ENCODE measurements at regions not wholly inside any gene's neighbourhood (a gene's known extent, or its start where the extent isn't known, plus 50 kb on each side); places are given as distances from the start of the nearest gene placed in this dataset.

DNA sequence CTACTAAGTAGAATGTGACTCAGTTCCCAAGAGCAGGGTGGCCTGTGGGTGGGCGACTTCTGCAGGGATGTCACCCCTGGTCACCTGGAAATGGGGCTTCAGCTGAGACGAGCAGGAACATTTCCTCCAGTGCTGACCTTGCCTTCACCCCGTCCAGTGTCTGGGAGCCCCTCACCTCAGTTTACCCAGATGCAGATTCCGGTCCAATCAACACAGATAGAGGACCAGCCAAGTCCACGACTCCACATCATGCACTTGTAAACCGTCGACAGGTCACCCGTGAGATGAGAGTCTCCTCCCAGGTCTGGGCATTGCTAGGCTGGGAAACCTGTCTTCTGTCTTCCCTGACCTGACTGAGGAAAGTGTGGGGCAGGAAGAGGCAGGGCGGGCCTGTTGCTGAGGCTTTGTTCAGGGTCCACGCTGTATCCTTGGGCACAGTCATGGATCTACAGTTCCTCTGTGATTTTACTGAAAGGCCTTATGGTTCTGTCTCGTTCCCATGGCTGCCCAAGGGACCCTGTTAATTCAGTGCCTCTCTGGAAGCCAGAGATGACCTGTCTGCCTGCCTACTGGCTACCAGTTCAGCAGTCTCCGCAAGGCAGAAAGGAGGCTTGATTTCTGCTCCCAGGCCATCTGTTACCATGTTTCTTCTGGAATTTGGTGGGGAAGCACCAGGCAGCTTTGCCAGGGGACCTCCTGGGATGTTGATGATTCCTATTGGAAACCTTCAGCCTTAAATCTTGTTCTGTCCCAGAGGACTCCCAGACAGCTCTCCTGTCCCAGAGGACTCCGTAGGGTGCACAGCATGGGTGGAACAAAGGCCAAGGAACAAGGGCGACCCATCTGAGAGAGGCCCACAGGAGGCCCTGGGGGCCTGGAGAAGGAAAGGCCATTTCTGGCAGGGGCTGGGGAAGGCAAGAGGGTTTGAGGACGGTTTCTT, 288.5 kb upstream of the RTL1 start:
- DNase-seq (ENCODE audit: low read depth in 2 of 2), result no peak

DNA sequence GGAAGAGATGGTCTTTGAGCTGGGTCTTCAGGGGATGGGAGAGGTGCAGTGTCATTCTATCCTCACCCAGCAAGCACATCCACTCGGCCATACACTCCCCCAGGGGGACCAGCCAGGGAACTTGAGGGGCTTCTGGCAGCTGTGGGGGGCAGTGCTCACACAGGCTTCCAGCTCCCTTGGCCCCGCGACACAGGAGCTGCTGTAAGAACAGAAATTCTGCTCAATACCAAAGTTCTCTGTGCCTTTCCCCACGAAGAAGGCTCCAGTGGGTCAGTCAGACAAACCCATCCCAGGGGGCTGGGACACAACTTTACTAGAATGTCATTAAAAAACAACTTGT, 289.1 kb upstream of the RTL1 start:
- no peak for DNase-seq (ENCODE audit: low read depth in 2 of 2)

DNA sequence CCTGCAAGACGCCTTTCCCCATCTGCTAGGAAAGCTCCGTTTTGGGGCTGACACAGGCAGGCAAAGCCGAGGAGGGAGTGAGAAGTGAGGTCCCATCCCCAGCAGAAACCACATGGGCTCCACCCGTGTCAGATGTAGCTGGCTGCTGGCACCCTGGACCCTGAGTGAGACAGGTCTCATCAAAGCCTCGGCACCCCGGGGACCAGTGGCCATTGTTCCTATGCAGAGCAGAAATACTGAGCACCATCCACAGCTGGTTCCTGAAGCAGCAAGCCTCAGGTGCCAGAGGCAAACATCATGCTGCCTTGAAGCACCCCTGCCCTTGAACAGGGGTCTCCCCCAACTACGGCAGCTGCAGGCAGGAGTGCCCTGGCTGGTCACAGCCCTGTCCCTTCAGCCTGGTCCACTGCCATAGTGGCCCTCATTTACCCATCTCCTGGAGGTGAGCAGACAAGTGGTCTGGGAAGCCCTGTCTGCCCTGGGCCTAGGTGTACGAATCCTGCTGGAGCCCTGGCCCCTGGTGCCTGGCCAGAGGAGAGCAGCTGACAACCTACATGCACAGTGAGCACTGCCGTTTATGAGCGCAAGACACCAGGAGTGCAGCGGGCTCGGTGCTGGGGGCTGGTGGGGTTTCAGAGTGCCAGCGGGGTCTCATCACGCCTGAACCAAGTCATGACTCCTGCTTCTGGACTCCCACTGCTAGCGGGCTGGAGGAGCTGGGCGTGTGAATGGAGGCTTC, 289.8 kb upstream of the RTL1 start:
- DNase-seq (ENCODE audit: low read depth in 2 of 2), result no peak

DNA sequence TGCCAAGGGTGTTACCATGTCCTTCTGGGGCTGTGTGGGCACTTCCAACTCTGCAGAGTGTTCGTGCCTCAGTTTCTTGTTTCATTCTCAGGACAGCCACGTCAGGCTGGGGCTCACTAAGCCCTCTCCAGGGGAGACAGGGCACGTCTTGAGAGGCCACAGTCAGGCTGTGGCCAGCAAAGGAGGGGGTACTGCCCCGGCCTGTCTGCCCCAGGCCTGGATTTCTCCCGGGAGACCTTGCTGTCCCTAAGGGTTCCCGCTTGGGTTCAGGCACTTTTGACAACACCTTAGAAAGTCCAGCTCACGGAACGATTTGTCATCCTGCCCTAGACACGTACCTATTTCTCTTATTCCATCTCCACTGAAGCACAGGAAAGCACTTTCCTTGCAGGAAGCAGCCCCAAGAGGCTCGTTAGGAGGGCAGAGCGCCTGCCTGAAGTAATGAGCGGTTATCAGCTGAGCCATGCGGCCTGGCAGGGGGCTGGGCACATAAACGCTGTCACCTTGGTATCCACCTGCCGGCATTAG, 290.4 kb upstream of the RTL1 start:
- DNase-seq (ENCODE audit: low read depth in 2 of 2), result no peak

DNA sequence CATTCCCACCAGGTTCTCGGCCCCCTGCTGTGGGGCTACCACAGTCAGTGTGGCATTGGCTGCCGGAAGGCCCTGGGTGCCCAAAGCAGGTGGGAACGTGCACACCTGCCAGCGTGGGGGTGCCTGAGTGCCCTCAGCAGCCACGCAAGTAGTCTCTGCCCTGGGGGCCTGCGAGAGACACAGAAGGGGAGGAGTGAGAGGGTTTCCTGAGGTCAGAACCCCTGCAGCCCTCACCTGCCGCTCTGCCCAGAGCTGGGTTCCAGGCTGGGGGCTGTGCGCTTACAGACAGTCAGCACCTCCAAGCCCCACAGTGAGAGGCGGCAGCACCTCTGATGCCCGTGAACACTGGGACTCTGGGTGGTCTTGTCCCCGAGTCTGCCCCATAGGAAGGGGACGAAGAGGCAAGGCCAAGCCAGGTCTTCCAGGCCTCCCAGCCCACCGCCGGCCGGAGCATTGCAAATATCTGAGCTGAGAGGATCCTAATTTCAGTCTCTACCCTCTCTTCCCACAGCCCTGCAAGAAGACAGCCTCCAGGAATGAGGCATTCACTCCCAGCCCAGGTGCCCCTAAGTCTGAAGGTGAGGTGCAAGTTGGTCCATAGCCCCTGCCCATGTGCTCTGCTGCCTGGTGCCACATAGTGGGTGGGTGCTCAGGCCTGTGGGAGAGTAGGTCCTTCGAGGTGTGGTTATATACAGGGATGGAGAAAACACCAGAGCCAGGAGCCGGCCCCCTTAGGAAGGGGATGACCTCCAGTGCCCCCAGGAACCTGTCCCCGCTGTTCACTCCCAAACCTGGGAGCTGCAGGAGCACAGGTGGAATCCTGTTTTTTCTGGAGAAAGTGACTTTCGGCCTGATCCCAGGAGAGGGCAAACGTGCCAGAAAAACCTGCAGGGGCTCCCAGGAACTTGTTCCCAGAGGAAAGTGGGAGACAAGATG, 291.1 kb upstream of the RTL1 start:
- DNase-seq (ENCODE audit: low read depth in 2 of 2), result no peak

DNA sequence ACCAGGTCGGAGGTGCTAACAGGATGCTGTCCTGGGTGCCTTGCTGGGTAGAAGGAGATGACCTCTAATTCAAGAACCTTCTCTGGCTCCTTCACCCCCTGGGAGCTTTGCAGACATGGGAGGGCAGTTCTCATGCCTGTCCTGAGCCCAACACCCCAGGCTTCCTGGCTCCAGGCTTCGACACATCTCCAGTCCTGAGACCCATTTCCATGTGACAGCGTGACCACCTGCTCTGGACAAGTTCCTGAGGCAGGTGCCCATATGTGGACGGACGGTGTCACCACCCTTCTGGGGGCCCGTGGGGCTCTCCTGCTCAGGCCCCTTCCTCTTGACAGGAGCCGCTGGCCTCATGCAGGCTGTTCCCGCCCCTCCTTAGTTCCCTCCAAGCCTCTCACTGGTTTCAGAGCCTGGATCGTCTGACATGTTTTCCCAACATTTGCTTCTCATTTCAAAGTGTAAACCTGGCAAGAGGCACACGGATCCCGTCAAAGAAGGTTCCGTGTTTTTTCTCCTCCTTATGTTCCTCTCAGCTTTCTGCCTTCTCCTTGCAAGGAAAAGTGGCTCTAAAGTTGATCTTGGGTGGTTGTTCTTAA, 291.9 kb upstream of the RTL1 start:
- DNase-seq (ENCODE audit: low read depth in 2 of 2), result no peak

DNA sequence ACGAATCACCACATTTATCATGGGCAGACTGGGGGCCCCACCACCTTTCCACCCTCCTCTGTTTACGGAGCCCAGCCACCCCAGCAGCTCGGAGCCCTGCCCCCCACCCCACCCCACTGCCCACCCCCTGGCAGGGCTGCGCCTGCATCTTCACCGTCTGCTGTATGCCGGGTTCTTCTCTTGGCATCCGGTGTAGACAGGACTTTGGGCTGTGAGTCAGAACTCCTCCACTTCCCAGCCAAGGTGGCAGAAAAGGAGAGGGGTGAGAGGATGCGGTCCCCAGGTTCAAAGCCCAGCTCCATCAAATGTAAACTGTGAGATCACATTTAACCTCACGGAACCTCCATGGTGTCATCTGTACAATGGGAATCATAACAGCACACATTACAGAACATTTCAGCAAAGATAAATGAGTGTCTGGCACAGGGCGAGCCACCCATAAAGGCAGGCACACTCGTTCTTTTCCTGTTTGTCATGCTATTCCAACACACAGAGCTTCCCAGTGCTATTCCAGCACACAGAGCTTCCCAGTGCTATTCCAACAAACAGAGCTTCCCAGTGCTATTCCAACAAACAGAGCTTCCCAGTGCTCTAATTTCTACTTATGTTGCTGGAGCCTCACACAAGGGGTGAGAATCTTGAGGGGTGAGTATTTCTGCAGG, 292.7 kb upstream of the RTL1 start:
- DNase-seq (ENCODE audit: low read depth in 2 of 2), result no peak

DNA sequence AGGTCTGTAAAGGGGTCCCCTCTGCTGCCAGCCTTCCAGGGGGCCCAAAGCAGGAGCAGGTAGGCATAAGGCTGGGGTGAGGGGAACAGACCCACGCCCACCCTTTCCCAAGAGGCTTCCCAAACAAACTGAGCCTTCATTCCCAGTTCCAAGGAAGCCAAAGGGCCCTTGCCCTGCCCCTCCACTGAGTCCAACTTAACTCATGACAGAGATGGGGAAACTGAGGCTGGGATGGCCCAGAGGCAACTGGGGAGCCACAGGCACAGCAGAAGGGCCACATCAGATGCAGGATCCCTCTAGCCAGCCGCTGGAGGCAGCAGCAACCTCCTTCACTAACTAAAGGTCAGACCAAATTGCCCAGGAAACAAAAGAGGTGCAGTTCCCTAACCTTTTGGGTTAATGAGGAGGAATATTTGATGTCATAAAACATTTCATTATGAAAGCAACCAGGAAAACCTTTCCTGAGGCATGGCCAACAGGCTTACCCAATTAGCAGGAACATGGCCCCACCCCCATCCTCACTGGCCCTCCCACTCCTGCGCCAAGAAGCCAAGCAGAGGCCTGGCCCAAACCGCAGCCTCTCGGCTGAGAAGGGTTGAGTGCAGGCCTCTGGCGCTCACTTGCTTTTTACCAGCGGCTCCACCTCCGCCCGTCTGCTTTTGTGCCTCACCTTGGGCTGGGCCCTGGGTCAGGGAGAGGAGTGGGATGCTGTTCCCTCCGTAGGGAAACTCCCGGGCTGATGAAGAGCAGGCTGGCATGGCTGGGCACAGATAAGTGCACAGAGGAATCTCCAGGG, 293.5 kb upstream of the RTL1 start:
- no peak for DNase-seq (ENCODE audit: low read depth in 2 of 2)

DNA sequence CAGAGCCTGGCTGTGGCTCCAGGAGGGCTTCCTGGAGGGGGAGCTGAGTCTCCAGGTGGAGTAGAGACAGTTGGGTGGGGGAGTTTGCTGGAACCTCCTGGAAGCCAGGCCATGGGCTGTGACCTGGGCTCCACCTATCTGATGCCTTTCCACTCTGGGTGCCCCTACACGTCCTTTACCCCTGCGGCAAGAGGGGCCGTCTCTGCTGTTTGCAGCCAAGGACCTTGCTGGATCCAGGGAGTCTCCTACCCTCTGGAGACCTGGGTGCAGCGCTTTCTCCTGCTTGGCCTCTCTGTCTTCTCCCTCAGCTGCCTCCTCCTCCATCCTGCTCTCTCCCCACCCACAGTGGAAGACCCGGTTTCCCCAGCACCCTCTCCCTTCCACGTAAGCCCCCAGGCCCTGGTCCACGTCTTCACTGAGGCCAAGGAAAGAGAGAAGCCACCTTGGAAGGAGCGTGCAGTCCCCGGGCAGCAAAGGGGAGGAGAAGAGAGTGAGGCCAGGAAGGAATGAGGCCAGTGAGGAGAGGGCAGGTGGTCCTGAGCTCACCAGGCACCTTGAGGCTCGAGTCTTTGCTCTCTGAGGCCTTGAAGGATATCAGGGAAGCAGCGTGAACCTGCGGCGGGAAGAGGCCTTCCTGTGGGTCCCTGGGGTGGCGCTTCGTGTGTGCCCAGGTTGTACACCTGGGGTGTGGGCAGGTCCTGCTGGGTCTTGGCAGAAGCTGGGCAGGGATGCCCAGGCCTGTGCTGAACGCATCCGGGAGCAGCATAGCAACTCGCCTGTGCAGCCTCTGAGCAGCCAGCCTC, 294.3 kb upstream of the RTL1 start:
- no peak for DNase-seq (ENCODE audit: low read depth in 2 of 2)

DNA sequence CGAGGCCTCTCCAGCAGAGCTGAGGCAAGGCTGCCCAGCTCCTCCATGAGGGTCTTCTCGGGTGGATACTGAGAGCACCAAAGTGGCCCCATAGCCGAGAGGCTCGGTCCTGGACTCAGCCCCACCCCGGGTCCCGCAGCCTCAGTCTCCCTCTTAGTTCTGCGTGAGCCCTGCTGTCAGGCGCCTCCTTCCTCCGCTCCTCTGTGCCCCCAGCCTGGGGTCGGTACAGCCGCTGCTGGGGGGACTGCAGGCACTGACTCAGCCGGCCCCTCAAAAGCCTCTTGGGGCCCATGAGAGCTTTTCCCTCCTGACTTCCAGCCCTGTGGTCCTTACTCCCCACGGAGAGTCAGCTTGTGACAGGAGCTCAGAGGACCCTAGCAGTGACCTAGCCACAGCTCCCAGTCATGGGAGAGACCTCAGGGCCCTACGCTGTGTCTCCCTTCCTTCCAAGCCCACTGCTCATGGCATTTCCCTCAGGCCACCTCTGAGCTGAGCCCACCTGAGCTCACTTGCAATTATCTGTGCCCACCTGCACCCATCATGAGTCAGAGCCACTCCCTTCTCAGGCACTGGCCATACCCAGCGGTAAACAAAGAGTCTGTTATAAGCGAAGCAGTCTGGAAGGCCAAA, 295.0 kb upstream of the RTL1 start:
- DNase-seq (ENCODE audit: low read depth in 2 of 2), result no peak

DNA sequence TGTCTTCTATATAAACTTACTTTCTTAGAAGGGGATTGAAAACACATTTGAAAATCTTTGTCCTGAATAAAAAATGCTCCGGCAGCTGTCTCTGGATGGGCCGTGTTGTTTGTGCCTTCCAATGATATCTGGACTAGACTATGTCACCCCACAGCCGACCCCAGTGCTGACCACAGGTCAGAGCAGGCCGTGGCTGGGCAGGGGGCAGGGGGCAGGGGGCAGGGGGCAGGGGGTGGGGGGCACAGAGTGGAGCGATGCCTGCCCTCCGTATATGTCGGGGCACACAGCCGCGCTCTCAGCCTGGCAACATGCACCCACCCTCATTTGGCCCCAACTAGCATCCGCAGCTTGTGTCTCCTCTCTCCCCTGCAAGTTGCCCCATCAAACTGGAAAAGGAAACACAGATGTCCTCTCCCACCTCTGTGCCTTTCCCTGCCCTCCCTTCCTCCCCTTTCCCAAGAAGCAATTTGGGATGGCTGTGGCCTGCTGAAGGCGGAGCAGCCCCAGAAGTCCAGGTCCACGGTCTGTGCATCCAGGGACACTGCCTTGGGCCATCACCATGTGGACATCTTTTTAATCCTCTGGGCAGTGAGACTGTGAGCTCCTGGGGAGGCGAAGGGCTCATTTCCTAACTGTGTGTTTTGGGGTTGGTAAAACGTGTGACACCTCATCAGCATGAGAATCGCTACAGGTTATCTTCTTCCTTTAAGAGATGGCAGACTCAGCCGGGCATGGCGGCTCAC, 295.7 kb upstream of the RTL1 start:
- DNase-seq (ENCODE audit: low read depth in 2 of 2), result no peak

DNA sequence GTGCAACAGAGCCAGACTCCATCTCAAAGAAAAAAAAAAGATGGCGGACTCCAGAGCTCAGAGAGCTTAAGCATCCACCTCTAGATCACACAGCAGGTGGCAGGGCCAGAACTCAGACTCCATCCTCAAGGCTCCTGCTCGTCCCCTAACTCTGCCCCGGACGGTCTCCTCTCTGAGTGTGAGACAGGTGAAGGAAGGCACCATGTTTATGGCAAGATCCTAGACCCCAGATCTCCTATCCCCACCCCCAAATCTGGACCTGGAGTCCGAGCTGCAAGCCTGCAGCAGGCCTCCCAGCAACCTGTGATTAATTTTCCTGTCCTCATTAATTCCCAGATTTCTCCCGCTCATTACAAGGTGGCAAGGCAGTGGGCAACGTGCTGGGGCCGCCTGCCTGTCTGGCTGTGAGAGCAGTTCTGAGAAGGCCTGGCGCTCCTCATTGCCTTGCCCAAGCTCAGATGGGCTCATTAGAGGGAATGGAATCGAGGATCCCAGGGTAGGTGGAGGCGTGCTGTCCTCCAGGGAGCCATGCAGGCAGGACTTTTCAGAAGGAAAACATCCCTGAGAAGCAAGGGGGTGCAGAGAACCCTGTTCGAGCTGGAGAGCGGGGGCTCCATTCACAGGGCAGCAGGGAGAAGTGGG, 296.6 kb upstream of the RTL1 start:
- no peak for DNase-seq (ENCODE audit: low read depth in 2 of 2)

DNA sequence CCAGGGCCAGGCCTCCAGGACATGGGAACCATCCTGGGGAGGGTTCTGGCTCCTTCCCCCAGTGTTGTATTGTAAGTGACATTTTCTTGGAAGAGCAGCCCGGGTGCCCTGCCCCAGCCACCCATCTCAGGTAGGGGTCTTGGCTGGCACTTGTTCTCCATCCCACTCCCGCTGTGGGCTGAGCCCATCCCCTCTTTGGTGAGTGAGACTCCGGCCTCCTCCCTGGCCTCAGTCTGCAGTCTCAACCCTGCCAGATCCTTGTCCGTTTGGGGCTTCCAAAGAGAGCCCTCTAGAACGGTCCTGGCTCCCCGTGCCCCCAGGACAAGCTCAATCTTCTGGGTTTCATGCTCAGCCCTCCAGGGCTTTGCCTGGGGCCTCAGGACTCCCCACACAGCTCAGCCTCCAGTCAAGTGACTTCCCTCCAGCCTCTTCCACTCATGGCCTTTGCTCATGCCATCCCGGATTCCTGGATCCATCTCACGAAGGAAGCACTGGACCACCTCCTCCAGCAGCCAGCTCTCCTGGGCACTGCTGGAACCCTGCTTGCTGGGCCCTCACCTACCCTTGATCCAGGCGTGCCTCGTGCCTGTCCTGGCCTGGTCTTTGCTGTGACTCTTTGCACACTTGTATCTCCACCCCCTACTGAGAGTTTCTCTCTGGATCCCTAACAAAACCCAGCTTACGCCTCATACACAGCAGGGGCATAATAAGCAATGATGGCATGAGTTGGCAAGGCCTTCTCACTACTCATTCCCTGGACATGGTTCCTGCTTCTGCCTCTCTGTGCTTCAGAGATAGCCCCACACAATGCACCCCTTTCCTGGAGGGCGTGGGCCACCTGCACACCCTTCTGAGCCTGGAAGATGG, 297.4 kb upstream of the RTL1 start:
- no peak for DNase-seq (ENCODE audit: low read depth in 2 of 2)

DNA sequence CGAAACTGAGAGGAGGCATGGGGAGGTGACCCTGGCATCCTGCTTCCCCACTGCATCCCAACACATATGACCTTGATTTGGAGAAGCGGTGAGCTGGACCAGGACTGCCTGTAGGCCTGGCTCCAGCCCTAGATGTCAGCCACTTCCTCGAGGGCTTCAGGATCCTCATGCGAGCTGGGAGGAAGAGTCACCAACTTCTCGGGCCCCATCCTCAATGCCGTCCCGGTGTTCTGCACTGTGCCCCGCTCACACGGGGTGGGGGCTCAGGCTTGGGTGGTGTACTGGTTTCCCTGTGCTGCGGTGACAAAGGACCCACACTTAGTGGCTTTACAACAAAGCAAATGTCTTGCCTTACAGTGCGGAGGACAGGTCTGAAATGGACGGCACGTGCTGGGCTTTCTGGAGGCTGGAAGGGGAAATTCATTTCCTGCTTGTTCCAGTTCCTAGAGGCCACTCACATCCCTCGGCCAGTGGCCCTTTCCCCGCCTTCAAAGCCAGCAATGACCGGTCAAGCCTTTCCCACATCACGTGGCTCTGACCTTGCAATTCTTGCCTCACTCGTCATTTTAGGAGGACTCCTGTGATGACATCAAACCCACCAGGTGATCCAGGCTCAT, 298.1 kb upstream of the RTL1 start:
- DNase-seq (ENCODE audit: low read depth in 2 of 2), result no peak

DNA sequence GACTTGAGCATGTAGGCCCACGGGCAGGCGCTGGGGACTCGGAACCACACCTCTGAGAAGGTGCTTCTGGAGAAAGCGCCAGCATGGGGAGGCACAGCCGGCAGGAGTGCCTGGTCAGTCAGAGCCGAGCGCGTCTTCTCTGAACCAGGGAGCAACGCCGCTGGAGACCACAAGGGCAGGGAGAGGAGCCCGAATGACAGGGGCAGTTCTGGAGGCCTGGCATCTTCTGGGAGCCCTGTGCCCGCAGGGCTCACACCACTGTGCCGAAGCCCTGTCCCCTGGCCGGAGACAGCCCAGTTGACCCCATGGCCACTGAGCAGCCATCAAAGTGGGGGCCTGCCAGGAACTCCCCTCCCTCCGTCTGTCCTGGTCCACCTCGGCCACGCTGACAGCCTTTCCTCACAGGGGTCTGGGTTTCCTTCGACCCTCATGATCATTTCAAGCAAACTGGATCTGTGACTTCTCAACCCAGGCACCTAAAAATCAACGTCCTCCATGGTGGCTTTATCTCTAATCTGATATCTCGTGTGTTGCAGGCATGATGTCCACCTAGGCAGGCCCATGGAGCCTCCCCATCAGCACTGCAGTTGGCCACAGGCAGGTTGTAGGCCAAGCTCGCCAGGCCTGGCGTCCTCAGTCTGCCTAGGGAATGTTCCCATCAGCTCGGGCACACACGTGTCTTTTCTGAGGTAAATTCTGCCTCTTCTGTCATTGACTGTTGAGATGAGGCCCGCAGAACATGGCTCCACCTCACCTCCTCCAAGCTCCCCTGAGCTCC, 299.3 kb upstream of the RTL1 start:
- DNase-seq (ENCODE audit: low read depth in 2 of 2), result no peak
